ENCODE measurements at regions not wholly inside any gene's neighbourhood (a gene's known extent, or its start where the extent isn't known, plus 50 kb on each side); places are given as distances from the start of the nearest gene placed in this dataset.

- Histone ChIP-seq H3K9me3 (ENCODE audit: control insufficient read depth, insufficient read depth, low read length) (no peaks in the 10 kb centered on the region), H3K9ac (ENCODE audit: low read depth, low read length) (no peak overlapping the region), H3K36me3 (ENCODE audit: control insufficient read depth, insufficient read depth, low read length) (no peaks in the 10 kb centered on the region), H3K27me3 (ENCODE audit: control insufficient read depth, insufficient read depth, low read length) (no peaks in the 10 kb centered on the region), H3K4me3 (ENCODE audit: low read depth, low read length) (no peak overlapping the region), H3K4me1 (ENCODE audit: control insufficient read depth, insufficient read depth, low read length) (no peaks in the 10 kb centered on the region)
Measured at GRCh38 chr10:31652038-31652437, 276.6 kb downstream of the ARHGAP12 start.

GRCh38 chr10:31650010-31650409 lies 278.6 kb downstream of the ARHGAP12 start:
- no peaks in the 10 kb centered on the region for H3K36me3 ChIP-seq (ENCODE audit: control insufficient read depth, insufficient read depth, low read length)
- H3K4me3 ChIP-seq (ENCODE audit: low read depth, low read length): no peak overlapping the region
- H3K9ac ChIP-seq (ENCODE audit: low read depth, low read length): no peak overlapping the region
- no peaks in the 10 kb centered on the region for H3K4me1 ChIP-seq (ENCODE audit: control insufficient read depth, insufficient read depth, low read length)
- H3K9me3 ChIP-seq (ENCODE audit: control insufficient read depth, insufficient read depth, low read length): no peaks in the 10 kb centered on the region
- H3K27me3 ChIP-seq (ENCODE audit: control insufficient read depth, insufficient read depth, low read length): no peaks in the 10 kb centered on the region

GRCh38 chr10:31648966-31649365 lies 279.7 kb downstream of the ARHGAP12 start:
- Histone ChIP-seq H3K27me3 (ENCODE audit: control insufficient read depth, insufficient read depth, low read length) (no peaks in the 10 kb centered on the region), H3K36me3 (ENCODE audit: control insufficient read depth, insufficient read depth, low read length) (no peaks in the 10 kb centered on the region), H3K4me1 (ENCODE audit: control insufficient read depth, insufficient read depth, low read length) (no peaks in the 10 kb centered on the region), H3K4me3 (ENCODE audit: low read depth, low read length) (no peak overlapping the region), H3K9me3 (ENCODE audit: control insufficient read depth, insufficient read depth, low read length) (no peaks in the 10 kb centered on the region), H3K9ac (ENCODE audit: low read depth, low read length) (no peak overlapping the region)

- Histone ChIP-seq H3K9ac (ENCODE audit: low read depth, low read length) (no peak overlapping the region), H3K4me3 (ENCODE audit: low read depth, low read length) (no peak overlapping the region), H3K9me3 (ENCODE audit: control insufficient read depth, insufficient read depth, low read length) (no peaks in the 10 kb centered on the region), H3K27me3 (ENCODE audit: control insufficient read depth, insufficient read depth, low read length) (no peaks in the 10 kb centered on the region), H3K36me3 (ENCODE audit: control insufficient read depth, insufficient read depth, low read length) (no peaks in the 10 kb centered on the region), H3K4me1 (ENCODE audit: control insufficient read depth, insufficient read depth, low read length) (no peaks in the 10 kb centered on the region)
Measured at GRCh38 chr10:31647861-31648260, 280.8 kb downstream of the ARHGAP12 start.

- H3K4me3 ChIP-seq (ENCODE audit: low read depth, low read length): no peak overlapping the region
- H3K4me1 ChIP-seq (ENCODE audit: control insufficient read depth, insufficient read depth, low read length): no peaks in the 10 kb centered on the region
- H3K36me3 ChIP-seq (ENCODE audit: control insufficient read depth, insufficient read depth, low read length): no peaks in the 10 kb centered on the region
- H3K9me3 ChIP-seq (ENCODE audit: control insufficient read depth, insufficient read depth, low read length): no peaks in the 10 kb centered on the region
- no peaks in the 10 kb centered on the region for H3K27me3 ChIP-seq (ENCODE audit: control insufficient read depth, insufficient read depth, low read length)
- no peak overlapping the region for H3K9ac ChIP-seq (ENCODE audit: low read depth, low read length)
Measured at GRCh38 chr10:31646519-31646918, 282.1 kb downstream of the ARHGAP12 start.

- Histone ChIP-seq H3K4me3 (ENCODE audit: low read depth, low read length) (no peak overlapping the region), H3K9ac (ENCODE audit: low read depth, low read length) (no peak overlapping the region), H3K9me3 (ENCODE audit: control insufficient read depth, insufficient read depth, low read length) (no peaks in the 10 kb centered on the region), H3K27me3 (ENCODE audit: control insufficient read depth, insufficient read depth, low read length) (no peaks in the 10 kb centered on the region), H3K36me3 (ENCODE audit: control insufficient read depth, insufficient read depth, low read length) (no peaks in the 10 kb centered on the region), H3K4me1 (ENCODE audit: control insufficient read depth, insufficient read depth, low read length) (no peaks in the 10 kb centered on the region)
Measured at GRCh38 chr10:31645786-31646185, 282.8 kb downstream of the ARHGAP12 start.

- Histone ChIP-seq H3K4me3 (ENCODE audit: low read depth, low read length) (no peak overlapping the region), H3K27me3 (ENCODE audit: control insufficient read depth, insufficient read depth, low read length) (no peaks in the 10 kb centered on the region), H3K9ac (ENCODE audit: low read depth, low read length) (no peak overlapping the region), H3K4me1 (ENCODE audit: control insufficient read depth, insufficient read depth, low read length) (no peaks in the 10 kb centered on the region), H3K9me3 (ENCODE audit: control insufficient read depth, insufficient read depth, low read length) (no peaks in the 10 kb centered on the region), H3K36me3 (ENCODE audit: control insufficient read depth, insufficient read depth, low read length) (no peaks in the 10 kb centered on the region)
Measured at GRCh38 chr10:31644931-31645633, 283.5 kb downstream of the ARHGAP12 start.

- H3K4me1 ChIP-seq (ENCODE audit: control insufficient read depth, insufficient read depth, low read length): no peaks in the 10 kb centered on the region
- no peak overlapping the region for H3K4me3 ChIP-seq (ENCODE audit: low read depth, low read length)
- no peaks in the 10 kb centered on the region for H3K27me3 ChIP-seq (ENCODE audit: control insufficient read depth, insufficient read depth, low read length)
- H3K9me3 ChIP-seq (ENCODE audit: control insufficient read depth, insufficient read depth, low read length): no peaks in the 10 kb centered on the region
- no peak overlapping the region for H3K9ac ChIP-seq (ENCODE audit: low read depth, low read length)
- H3K36me3 ChIP-seq (ENCODE audit: control insufficient read depth, insufficient read depth, low read length): no peaks in the 10 kb centered on the region
Measured at GRCh38 chr10:31642281-31642680, 286.4 kb downstream of the ARHGAP12 start.

- no peaks in the 10 kb centered on the region for H3K9me3 ChIP-seq (ENCODE audit: control insufficient read depth, insufficient read depth, low read length)
- H3K27me3 ChIP-seq (ENCODE audit: control insufficient read depth, insufficient read depth, low read length): no peaks in the 10 kb centered on the region
- H3K4me3 ChIP-seq (ENCODE audit: low read depth, low read length): no peak overlapping the region
- H3K9ac ChIP-seq (ENCODE audit: low read depth, low read length): no peak overlapping the region
- no peaks in the 10 kb centered on the region for H3K36me3 ChIP-seq (ENCODE audit: control insufficient read depth, insufficient read depth, low read length)
- H3K4me1 ChIP-seq (ENCODE audit: control insufficient read depth, insufficient read depth, low read length): no peaks in the 10 kb centered on the region
Measured at GRCh38 chr10:31635415-31636065, 293.1 kb downstream of the ARHGAP12 start.

GRCh38 chr10:31635009-31635408 lies 293.6 kb downstream of the ARHGAP12 start:
- Histone ChIP-seq H3K36me3 (ENCODE audit: control insufficient read depth, insufficient read depth, low read length) (no peaks in the 10 kb centered on the region), H3K27me3 (ENCODE audit: control insufficient read depth, insufficient read depth, low read length) (no peaks in the 10 kb centered on the region), H3K9me3 (ENCODE audit: control insufficient read depth, insufficient read depth, low read length) (no peaks in the 10 kb centered on the region), H3K4me3 (ENCODE audit: low read depth, low read length) (no peak overlapping the region), H3K9ac (ENCODE audit: low read depth, low read length) (no peak overlapping the region), H3K4me1 (ENCODE audit: control insufficient read depth, insufficient read depth, low read length) (no peaks in the 10 kb centered on the region)

GRCh38 chr10:31630861-31631567 lies 297.6 kb downstream of the ARHGAP12 start:
- no peaks in the 10 kb centered on the region for H3K9me3 ChIP-seq (ENCODE audit: control insufficient read depth, insufficient read depth, low read length)
- no peaks in the 10 kb centered on the region for H3K36me3 ChIP-seq (ENCODE audit: control insufficient read depth, insufficient read depth, low read length)
- H3K27me3 ChIP-seq (ENCODE audit: control insufficient read depth, insufficient read depth, low read length): no peaks in the 10 kb centered on the region
- no peak overlapping the region for H3K9ac ChIP-seq (ENCODE audit: low read depth, low read length)
- H3K4me1 ChIP-seq (ENCODE audit: control insufficient read depth, insufficient read depth, low read length): no peaks in the 10 kb centered on the region
- no peak overlapping the region for H3K4me3 ChIP-seq (ENCODE audit: low read depth, low read length)

GRCh38 chr10:31625566-31625965 lies 303.1 kb downstream of the ARHGAP12 start:
- no peaks in the 10 kb centered on the region for H3K9me3 ChIP-seq (ENCODE audit: control insufficient read depth, insufficient read depth, low read length)
- no peak overlapping the region for H3K4me3 ChIP-seq (ENCODE audit: low read depth, low read length)
- H3K27me3 ChIP-seq (ENCODE audit: control insufficient read depth, insufficient read depth, low read length): no peaks in the 10 kb centered on the region
- no peaks in the 10 kb centered on the region for H3K4me1 ChIP-seq (ENCODE audit: control insufficient read depth, insufficient read depth, low read length)
- no peak overlapping the region for H3K9ac ChIP-seq (ENCODE audit: low read depth, low read length)
- H3K36me3 ChIP-seq (ENCODE audit: control insufficient read depth, insufficient read depth, low read length): no peaks in the 10 kb centered on the region
